ENCODE measurements at regions not wholly inside any gene's neighbourhood (a gene's known extent, or its start where the extent isn't known, plus 50 kb on each side); places are given as distances from the start of the nearest gene placed in this dataset.

DNA sequence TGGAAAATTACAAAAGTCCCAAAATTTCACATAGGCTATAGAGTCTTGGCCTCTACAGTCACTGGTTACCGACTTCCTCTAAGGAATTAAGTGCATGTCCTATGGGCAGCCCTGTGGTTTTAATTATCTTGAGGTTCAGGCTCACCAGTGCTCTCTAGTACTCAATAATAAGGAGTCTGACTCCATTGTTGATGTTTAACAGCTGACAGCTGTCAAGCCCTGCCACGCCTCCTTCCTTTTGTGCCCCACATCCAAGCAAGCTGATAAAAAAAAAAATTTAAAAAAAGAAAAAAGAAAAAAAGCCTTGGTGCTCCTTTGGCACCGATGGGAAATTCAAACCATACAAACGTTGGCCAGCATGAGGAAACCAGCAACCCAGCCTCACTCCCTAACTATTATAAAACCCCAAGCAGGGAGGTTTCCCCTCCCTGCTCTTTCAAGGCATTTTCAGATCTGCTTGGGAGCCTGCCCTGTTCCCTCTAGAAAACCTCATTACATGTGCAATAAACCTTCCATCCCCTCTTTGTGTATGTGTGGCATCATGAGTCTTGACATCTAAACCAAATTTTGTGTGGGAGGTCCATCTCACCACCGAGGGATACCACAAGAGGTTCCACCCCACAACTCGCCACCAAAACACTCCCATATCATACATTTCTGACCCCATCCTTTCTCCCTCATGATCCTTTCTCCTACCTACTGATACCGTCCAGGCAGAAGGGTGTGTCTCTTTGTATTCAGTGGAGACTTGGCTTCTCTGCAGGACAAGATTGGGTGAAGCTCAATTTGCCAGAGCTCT lies 70.9 kb upstream of the CCDC71L start:
- no peak for TF ChIP-seq KLF7 (tag by site-specific recombination; IDR thresholded peaks at IDR 0.05; ENCODE audit: borderline replicate concordance)
- TF ChIP-seq ZNF140 (tag by site-specific recombination; IDR thresholded peaks at IDR 0.05): no peak
- TF ChIP-seq ZNF114 (tag by site-specific recombination; IDR thresholded peaks at IDR 0.05): no peak
- TF ChIP-seq ZNF10 (tag by site-specific recombination; IDR thresholded peaks at IDR 0.05): no peak
- TF ChIP-seq ZNF274 (IDR thresholded peaks at IDR 0.05; ENCODE audit: low read length): no peak
- TF ChIP-seq ZNF274 (tag by site-specific recombination; IDR thresholded peaks at IDR 0.05; ENCODE audit: borderline replicate concordance): no peak
- no peak for TF ChIP-seq ZBTB21 (tag by site-specific recombination; IDR thresholded peaks at IDR 0.05)
- TF ChIP-seq, protein P1, sequence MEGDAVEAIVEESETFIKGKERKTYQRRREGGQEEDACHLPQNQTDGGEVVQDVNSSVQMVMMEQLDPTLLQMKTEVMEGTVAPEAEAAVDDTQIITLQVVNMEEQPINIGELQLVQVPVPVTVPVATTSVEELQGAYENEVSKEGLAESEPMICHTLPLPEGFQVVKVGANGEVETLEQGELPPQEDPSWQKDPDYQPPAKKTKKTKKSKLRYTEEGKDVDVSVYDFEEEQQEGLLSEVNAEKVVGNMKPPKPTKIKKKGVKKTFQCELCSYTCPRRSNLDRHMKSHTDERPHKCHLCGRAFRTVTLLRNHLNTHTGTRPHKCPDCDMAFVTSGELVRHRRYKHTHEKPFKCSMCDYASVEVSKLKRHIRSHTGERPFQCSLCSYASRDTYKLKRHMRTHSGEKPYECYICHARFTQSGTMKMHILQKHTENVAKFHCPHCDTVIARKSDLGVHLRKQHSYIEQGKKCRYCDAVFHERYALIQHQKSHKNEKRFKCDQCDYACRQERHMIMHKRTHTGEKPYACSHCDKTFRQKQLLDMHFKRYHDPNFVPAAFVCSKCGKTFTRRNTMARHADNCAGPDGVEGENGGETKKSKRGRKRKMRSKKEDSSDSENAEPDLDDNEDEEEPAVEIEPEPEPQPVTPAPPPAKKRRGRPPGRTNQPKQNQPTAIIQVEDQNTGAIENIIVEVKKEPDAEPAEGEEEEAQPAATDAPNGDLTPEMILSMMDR (tag by site-specific recombination; IDR thresholded peaks at IDR 0.05): no peak
- TF ChIP-seq MZF1 (tag by site-specific recombination; IDR thresholded peaks at IDR 0.05; ENCODE audit: borderline replicate concordance): no peak
- TF ChIP-seq, protein P2, sequence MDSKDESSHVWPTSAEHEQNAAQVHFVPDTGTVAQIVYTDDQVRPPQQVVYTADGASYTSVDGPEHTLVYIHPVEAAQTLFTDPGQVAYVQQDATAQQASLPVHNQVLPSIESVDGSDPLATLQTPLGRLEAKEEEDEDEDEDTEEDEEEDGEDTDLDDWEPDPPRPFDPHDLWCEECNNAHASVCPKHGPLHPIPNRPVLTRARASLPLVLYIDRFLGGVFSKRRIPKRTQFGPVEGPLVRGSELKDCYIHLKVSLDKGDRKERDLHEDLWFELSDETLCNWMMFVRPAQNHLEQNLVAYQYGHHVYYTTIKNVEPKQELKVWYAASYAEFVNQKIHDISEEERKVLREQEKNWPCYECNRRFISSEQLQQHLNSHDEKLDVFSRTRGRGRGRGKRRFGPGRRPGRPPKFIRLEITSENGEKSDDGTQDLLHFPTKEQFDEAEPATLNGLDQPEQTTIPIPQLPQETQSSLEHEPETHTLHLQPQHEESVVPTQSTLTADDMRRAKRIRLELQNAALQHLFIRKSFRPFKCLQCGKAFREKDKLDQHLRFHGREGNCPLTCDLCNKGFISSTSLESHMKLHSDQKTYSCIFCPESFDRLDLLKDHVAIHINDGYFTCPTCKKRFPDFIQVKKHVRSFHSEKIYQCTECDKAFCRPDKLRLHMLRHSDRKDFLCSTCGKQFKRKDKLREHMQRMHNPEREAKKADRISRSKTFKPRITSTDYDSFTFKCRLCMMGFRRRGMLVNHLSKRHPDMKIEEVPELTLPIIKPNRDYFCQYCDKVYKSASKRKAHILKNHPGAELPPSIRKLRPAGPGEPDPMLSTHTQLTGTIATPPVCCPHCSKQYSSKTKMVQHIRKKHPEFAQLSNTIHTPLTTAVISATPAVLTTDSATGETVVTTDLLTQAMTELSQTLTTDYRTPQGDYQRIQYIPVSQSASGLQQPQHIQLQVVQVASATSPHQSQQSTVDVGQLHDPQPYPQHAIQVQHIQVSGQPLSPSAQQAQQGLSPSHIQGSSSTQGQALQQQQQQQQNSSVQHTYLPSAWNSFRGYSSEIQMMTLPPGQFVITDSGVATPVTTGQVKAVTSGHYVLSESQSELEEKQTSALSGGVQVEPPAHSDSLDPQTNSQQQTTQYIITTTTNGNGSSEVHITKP (tag by site-specific recombination; IDR thresholded peaks at IDR 0.05): no peak
- TF ChIP-seq REPIN1 (tag by site-specific recombination; IDR thresholded peaks at IDR 0.05; ENCODE audit: low read depth): no peak
- TF ChIP-seq, protein P3, sequence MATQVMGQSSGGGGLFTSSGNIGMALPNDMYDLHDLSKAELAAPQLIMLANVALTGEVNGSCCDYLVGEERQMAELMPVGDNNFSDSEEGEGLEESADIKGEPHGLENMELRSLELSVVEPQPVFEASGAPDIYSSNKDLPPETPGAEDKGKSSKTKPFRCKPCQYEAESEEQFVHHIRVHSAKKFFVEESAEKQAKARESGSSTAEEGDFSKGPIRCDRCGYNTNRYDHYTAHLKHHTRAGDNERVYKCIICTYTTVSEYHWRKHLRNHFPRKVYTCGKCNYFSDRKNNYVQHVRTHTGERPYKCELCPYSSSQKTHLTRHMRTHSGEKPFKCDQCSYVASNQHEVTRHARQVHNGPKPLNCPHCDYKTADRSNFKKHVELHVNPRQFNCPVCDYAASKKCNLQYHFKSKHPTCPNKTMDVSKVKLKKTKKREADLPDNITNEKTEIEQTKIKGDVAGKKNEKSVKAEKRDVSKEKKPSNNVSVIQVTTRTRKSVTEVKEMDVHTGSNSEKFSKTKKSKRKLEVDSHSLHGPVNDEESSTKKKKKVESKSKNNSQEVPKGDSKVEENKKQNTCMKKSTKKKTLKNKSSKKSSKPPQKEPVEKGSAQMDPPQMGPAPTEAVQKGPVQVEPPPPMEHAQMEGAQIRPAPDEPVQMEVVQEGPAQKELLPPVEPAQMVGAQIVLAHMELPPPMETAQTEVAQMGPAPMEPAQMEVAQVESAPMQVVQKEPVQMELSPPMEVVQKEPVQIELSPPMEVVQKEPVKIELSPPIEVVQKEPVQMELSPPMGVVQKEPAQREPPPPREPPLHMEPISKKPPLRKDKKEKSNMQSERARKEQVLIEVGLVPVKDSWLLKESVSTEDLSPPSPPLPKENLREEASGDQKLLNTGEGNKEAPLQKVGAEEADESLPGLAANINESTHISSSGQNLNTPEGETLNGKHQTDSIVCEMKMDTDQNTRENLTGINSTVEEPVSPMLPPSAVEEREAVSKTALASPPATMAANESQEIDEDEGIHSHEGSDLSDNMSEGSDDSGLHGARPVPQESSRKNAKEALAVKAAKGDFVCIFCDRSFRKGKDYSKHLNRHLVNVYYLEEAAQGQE (tag by site-specific recombination; IDR thresholded peaks at IDR 0.05): no peak
- TF ChIP-seq ZNF292 (tag by site-specific recombination; IDR thresholded peaks at IDR 0.05; ENCODE audit: borderline replicate concordance, low read depth): no peak
- no peak for TF ChIP-seq ZNF660 (tag by site-specific recombination; IDR thresholded peaks at IDR 0.05)
